ENCODE measurements at regions not wholly inside any gene's neighbourhood (a gene's known extent, or its start where the extent isn't known, plus 50 kb on each side); places are given as distances from the start of the nearest gene placed in this dataset.
A peak's percentile ranks its signal among the peaks of the same experiment; 100 is the strongest.

DNA sequence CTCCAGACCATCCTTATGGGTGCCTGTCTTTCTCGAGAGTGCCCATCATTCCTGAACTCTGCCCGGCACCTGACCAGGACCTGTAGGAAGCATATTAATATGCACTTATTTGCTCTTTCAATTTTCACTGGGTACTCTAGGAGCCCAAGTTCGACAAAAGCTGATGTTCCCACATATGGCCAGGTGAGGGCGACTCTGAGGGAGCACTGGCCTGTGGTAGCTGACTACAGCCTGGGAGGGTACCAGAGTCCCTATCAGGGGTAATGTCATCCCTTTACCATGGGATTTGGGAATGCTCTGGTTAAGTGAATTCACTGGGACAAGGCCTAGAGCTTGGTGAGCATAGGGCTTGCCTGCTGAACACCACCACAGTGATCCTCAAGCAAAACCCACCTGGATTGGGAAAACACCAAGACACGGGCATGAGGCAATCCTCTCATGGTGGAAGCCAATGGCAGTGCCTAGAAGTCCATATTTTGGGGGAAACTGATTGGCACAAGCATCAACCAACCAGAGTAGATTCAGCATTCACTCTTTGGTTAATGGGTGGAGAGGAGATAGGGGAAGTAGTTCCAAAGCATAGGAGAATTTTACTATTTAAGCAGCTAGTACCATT is 112.2 kb downstream of the MTX3 start:
- Histone ChIP-seq H2BK5ac (ENCODE audit: low read depth, low read length) (no peak overlapping the region), H4K20me1 (replicated peaks in 1 of 2; ENCODE audit: control insufficient read depth in 1 of 2, insufficient read depth in 2 of 2, low read length in 2 of 2) (no peaks in the 10 kb centered on the region), H3K14ac (ENCODE audit: insufficient read length) (no peak overlapping the region), H3K36me3 (ENCODE audit: control insufficient read depth in 2 of 4, insufficient read depth in 4 of 4, low read length in 3 of 4) (no peaks in the 10 kb centered on the region), H3K4me1 (replicated peaks in 1 of 4; ENCODE audit: control insufficient read depth in 3 of 4, insufficient read depth in 4 of 4, low read length in 3 of 4) (no peaks in the 10 kb centered on the region), H4K8ac (ENCODE audit: extremely low read depth, insufficient read depth, low read length) (no peak overlapping the region), H2BK12ac (ENCODE audit: low read depth, low read length) (no peak overlapping the region), H2BK120ac (replicated peaks; ENCODE audit: low read depth, low read length) (no peak overlapping the region), H3K27ac (ENCODE audit: low read depth, low read length) (no peak overlapping the region), H3K9ac (replicated peaks in 1 of 4; ENCODE audit: extremely low read depth in 1 of 4, low read depth in 3 of 4, low read length in 3 of 4) (no peak overlapping the region), H3K18ac (ENCODE audit: extremely low read depth, low read length) (no peak overlapping the region), H3K79me2 (ENCODE audit: control insufficient read depth in 1 of 2, insufficient read depth in 2 of 2, low read length in 2 of 2) (no peaks in the 10 kb centered on the region), H3K27me3 (replicated peaks in 1 of 4; ENCODE audit: control insufficient read depth in 3 of 4, extremely low read depth in 1 of 4, insufficient read depth in 3 of 4, low read length in 3 of 4) (no peaks in the 10 kb centered on the region), H2AK5ac (ENCODE audit: low read depth, low read length) (no peak overlapping the region), H3K23me2 (ENCODE audit: low read depth, low read length) (no peaks in the 10 kb centered on the region), H2BK20ac (ENCODE audit: low read length) (no peak overlapping the region), H2AFZ (ENCODE audit: low read length) (peak overlapping the region; percentile 72; the same call in 1 of the 2 replicates), H2BK15ac (ENCODE audit: low read length) (no peak overlapping the region), H3K79me1 (ENCODE audit: low read depth, low read length) (no peaks in the 10 kb centered on the region), H3K56ac (replicated peaks; ENCODE audit: insufficient read length, low read depth, low read length) (no peak overlapping the region), H3K9me3 (ENCODE audit: insufficient read depth in 2 of 2, low read depth in 1 of 2, low read length in 1 of 2) (no peaks in the 10 kb centered on the region), H3K4ac (replicated peaks; ENCODE audit: insufficient read length, low read depth, low read length) (no peak overlapping the region), H4K91ac (replicated peaks; ENCODE audit: insufficient read length, low read length) (no peak overlapping the region), H3K4me2 (ENCODE audit: insufficient read depth in 1 of 2, low read depth in 2 of 2, low read length in 2 of 2) (no peak overlapping the region), H4K5ac (ENCODE audit: insufficient read length, low read depth, low read length) (no peak overlapping the region), H3K4me3 (ENCODE audit: extremely low read depth in 1 of 4, insufficient read depth in 2 of 4, low read depth in 3 of 4, low read length in 4 of 4) (no peak overlapping the region), H3K23ac (ENCODE audit: insufficient read length) (no peak overlapping the region)
- peak; percentile 95 for FAIRE-seq
- DNase-seq (ENCODE audit: low read depth in 1 of 2, low spot score in 2 of 2): peak; percentile 5 to 87
- WGBS, 2 experiments (ENCODE audit: extremely low coverage in 1 of 2, insufficient coverage in 1 of 2, insufficient read length in 1 of 2, insufficient replicate concordance in 2 of 2, low coverage in 1 of 2, low lambda C conversion rate in 2 of 2, missing lambda C conversion rate in 1 of 2): 51% methylated on average over 5 of the region's 5 CpGs; no CpG with 5 or more reads in 1 of the 2 experiments
- no peak for TF ChIP-seq BACH1 (IDR thresholded peaks at IDR 0.05; ENCODE audit: low read length)
- no peak for TF ChIP-seq HDAC6 (IDR thresholded peaks at IDR 0.05; ENCODE audit: low read depth, low read length)
- TF ChIP-seq, protein P1, sequence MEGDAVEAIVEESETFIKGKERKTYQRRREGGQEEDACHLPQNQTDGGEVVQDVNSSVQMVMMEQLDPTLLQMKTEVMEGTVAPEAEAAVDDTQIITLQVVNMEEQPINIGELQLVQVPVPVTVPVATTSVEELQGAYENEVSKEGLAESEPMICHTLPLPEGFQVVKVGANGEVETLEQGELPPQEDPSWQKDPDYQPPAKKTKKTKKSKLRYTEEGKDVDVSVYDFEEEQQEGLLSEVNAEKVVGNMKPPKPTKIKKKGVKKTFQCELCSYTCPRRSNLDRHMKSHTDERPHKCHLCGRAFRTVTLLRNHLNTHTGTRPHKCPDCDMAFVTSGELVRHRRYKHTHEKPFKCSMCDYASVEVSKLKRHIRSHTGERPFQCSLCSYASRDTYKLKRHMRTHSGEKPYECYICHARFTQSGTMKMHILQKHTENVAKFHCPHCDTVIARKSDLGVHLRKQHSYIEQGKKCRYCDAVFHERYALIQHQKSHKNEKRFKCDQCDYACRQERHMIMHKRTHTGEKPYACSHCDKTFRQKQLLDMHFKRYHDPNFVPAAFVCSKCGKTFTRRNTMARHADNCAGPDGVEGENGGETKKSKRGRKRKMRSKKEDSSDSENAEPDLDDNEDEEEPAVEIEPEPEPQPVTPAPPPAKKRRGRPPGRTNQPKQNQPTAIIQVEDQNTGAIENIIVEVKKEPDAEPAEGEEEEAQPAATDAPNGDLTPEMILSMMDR (IDR thresholded peaks at IDR 0.05; ENCODE audit: control extremely low read depth in 1 of 3, insufficient read depth in 1 of 3, low read depth in 1 of 3, low read length in 3 of 3): peak; percentile 80 to 91 (median 89)
- peak; percentile 74 to 82 for TF ChIP-seq RAD21 (IDR thresholded peaks at IDR 0.05 in 1 of 2, conservative IDR thresholded peaks at IDR 0.05 in 1 of 2; ENCODE audit: low read depth in 2 of 2, low read length in 2 of 2)
- TF ChIP-seq RBBP5 (IDR thresholded peaks at IDR 0.05; ENCODE audit: borderline replicate concordance, low read depth, low read length): no peak
- TF ChIP-seq YY1 (IDR thresholded peaks at IDR 0.05; ENCODE audit: low read depth, low read length): peak; percentile 53; the same call in 1 of the 2 replicates
- CTCF ChIA-PET (ENCODE audit: partially characterized antibody): interaction anchor here (0.6 to 2.7 kb wide), 50 partner anchors 9 to 900 kb away, joined by 3 to 24 read pairs (median 4); no protein-coding TSS in a partner anchor
- POLR2A ChIA-PET (ENCODE audit: partially characterized antibody): interaction anchor here (1.2 kb wide), 1 partner anchor 425 kb away, joined by 4 read pairs; no protein-coding TSS in a partner anchor
